Raji (cell line): ENCODE measurements at regions not wholly inside any gene's neighbourhood (a gene's known extent, or its start where the extent isn't known, plus 50 kb on each side); places are given as distances from the start of the nearest gene placed in this dataset.

Experiments used
- POLR2A ChIP-seq: IDR thresholded peaks from 2 replicates; pipeline ENCODE4 v1.6.1; 2011; ENCODE audit warnings: low read depth, low read length, control low read depth; ENCODE audit not compliant: insufficient read depth

DNA sequence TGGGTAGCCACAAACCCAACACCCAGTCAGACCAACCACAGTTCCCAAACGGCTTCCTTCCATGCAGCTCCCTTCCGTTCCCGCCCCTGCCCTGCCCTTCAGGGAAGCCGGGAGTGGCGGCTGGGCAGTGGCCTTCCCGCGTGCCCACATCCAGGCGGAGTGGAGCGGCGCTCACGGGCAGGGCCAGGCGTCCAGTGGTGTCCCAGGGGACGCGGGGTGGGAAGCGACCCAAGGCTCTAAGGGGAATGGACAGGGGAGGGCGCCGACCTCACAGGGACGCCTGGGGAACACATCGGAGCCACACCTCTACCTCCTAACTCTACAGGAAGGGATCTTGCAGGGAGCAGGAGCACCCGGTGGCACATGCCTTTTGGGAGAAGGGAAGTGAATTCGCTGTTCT is 225.9 kb upstream of the MGAT5 start:
- TF ChIP-seq POLR2A, result no peak

- no peak for TF ChIP-seq POLR2A
These were observed 224.5 kb upstream of the MGAT5 start for GRCh38 chr2:134029418-134029817.

GRCh38 chr2:134031539-134031938 is 222.3 kb upstream of the MGAT5 start:
- TF ChIP-seq POLR2A, result no peak

GRCh38 chr2:134035605-134036370 is 218.1 kb upstream of the MGAT5 start:
- TF ChIP-seq POLR2A, result no peak

DNA sequence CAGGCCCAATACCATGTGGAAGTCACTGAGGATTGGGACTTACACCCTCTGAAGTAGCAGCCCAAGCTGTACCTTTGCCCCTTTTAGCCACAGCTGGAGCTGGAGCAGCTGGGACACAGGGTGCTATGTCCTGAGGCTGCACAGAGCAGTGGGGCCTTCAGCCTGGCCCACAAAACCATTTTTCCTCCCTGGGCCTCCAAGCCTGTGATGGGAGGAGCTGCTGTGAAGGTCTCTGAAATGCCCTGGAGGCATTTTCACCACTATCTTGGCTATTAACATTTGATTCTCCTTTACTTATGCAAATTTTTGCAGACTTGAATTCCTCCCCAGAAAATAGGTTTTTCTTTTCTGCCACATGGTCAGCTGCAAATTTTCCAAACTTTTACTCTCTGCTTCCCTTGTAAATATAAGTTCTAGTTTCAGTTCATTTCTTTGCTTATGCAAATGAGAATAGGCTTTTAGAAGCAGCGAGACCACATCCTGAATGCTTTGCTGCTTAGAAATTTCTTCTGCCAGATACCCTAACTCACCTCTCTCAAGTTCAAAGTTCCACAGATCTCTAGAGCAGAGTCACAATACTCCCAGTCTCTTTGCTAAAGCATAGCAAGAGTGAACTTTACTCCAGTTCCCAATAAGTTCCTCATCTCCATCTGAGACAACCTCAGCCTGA is 213.8 kb upstream of the MGAT5 start:
- no peak for TF ChIP-seq POLR2A

DNA sequence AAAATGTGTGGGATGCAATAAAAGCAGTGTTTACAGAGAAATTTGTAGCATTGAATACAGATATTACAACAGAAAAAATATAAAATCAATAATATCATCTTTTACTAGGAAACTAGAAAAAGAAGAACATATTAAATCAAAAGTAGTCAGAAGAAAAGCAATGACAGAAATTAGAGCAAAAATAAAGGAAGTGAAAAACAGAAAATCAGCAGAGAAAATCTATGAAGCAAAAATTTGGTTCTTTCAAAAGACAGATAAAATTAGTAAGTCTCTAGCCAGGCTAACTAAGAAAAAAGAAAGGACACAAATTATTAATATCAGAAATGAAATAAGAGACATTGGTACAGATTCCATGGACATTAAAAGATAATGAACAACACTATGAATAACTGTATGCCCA is 212.0 kb upstream of the MGAT5 start:
- no peak for TF ChIP-seq POLR2A

- no peak for TF ChIP-seq POLR2A
These were observed 201.7 kb upstream of the MGAT5 start for GRCh38 chr2:134052173-134052572.

DNA sequence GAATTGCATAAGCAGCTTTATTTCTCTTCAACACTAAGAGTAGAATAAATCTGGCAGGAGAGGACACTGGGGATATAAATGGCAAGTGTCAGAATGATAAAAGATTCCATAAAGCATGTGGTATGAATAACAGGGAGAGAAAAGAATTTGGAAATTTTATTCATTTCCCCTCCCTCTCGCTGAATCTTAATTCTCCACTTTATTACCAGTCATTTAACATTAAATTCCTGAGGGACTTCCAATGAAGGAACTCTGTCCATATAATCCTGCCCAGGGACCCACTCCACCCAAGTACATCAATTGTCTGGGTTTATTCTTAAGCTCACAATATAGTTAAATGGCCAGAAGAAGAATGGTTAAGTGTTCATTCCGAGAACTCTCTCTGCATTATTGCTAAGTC is 197.7 kb upstream of the MGAT5 start:
- no peak for TF ChIP-seq POLR2A

DNA sequence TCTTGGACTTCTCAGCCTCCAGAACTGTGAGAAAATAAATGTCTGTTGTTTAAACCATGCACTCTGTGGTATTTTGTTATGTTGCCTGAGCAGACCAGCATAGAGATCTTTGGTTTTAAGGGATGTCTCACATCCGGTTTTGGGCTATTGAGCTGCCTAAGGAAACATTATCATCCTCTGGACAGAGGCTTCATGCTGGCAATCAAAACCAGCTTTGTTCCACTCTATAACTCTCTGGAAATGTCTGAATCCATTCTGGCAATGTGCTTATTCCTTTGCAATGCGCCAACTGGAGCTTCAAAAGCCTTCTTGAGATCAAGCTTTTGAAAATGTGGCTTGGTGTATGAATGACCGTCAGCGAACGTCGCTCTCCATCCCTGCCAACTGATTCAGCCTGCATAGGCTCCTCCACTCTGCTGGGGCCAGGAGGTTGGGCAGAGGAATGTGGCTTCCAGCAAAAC is 183.6 kb upstream of the MGAT5 start:
- no peak for TF ChIP-seq POLR2A

GRCh38 chr2:134072341-134072740 is 181.5 kb upstream of the MGAT5 start:
- no peak for TF ChIP-seq POLR2A

GRCh38 chr2:134073023-134073422 is 180.8 kb upstream of the MGAT5 start:
- TF ChIP-seq POLR2A, result no peak

GRCh38 chr2:134074619-134075018 is 179.3 kb upstream of the MGAT5 start:
- no peak for TF ChIP-seq POLR2A

- no peak for TF ChIP-seq POLR2A
These were observed 178.7 kb upstream of the MGAT5 start for GRCh38 chr2:134075204-134075603.

- no peak for TF ChIP-seq POLR2A
These were observed 175.5 kb upstream of the MGAT5 start for GRCh38 chr2:134078354-134078753.

DNA sequence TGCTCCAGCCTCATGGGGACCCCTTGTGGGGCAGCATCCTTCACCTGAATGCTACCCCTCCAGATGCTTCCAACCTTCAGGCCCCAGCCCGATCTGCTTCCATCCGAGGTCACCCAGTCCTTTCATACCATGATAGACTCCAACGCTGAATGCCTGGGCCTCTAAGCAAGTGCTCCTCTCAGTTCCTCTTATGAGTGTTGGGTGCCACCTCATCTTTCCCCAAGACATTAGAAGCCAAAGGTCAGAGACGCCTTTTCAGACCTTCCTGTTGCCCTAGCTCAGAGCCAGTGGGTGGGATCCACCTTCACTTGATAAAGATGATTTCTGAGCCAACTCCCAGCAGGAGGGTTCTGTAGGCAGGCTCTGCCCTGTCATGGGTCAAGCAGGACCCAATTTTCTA is 174.5 kb upstream of the MGAT5 start:
- no peak for TF ChIP-seq POLR2A

DNA sequence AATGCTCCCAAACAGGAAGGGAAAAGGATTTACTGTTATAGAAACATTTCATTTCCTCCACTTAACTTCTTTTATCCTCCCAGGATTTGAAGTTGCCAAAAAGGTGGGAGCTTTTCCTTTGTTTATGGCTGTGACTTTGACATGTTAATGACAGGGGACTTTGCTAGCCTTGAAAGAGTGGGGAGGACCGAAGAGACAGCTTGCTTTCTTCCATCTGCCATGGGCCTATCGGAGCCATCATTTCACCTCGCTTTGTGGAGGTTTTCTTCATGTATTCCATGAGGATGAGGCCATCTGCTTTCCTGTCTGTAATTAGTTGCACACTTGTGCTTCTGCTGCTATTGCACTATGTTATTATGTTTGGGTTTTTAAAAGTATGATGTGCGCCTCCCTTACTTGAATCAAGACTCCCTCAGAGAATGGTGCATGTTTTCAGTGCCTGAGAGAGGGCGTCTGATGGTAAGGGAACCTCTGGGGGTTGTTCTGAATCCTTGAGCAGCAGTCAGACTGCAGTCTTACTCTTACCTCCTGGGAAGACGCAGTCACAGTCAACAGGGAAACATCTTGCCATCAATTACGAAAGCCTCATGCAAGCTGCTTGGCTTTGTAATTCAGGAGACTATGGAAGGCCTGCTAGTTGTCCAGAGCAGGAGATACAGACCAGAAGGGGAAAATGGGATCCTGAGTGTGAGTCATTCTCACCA is 173.3 kb upstream of the MGAT5 start:
- no peak for TF ChIP-seq POLR2A
